ENCODE measurements at regions not wholly inside any gene's neighbourhood (a gene's known extent, or its start where the extent isn't known, plus 50 kb on each side); places are given as distances from the start of the nearest gene placed in this dataset.

- no peaks in the 10 kb centered on the region for H4K20me1 ChIP-seq (ENCODE audit: insufficient read depth, low read length)
- no peaks in the 10 kb centered on the region for H3K4me1 ChIP-seq (ENCODE audit: insufficient read depth, low read length)
- DNase-seq (ENCODE audit: insufficient read length, low spot score, missing footprints) = no peak
- H3K27me3 ChIP-seq (ENCODE audit: insufficient read depth, low read length) = no peaks in the 10 kb centered on the region
- H3K4me3 ChIP-seq (ENCODE audit: insufficient read depth, low read length) = no peak overlapping the region
- no peaks in the 10 kb centered on the region for H3K9me3 ChIP-seq (ENCODE audit: low read depth, low read length)
- no peaks in the 10 kb centered on the region for H3K79me2 ChIP-seq (ENCODE audit: insufficient read depth, low read length)
- H3K36me3 ChIP-seq (ENCODE audit: insufficient read depth, low read length) = no peaks in the 10 kb centered on the region
- no peak overlapping the region for H3K27ac ChIP-seq (ENCODE audit: low read depth, low read length)
- H3K4me2 ChIP-seq (ENCODE audit: insufficient read depth, low read length) = no peak overlapping the region
- TF ChIP-seq CTCF (IDR thresholded peaks at IDR 0.05; ENCODE audit: extremely low read depth, low read depth, low read length) = no peak
- no peak overlapping the region for H2AFZ ChIP-seq (ENCODE audit: low read length)
Measured at GRCh38 chr16:62955033-62955349, 918.8 kb upstream of the CDH8 start.

DNA sequence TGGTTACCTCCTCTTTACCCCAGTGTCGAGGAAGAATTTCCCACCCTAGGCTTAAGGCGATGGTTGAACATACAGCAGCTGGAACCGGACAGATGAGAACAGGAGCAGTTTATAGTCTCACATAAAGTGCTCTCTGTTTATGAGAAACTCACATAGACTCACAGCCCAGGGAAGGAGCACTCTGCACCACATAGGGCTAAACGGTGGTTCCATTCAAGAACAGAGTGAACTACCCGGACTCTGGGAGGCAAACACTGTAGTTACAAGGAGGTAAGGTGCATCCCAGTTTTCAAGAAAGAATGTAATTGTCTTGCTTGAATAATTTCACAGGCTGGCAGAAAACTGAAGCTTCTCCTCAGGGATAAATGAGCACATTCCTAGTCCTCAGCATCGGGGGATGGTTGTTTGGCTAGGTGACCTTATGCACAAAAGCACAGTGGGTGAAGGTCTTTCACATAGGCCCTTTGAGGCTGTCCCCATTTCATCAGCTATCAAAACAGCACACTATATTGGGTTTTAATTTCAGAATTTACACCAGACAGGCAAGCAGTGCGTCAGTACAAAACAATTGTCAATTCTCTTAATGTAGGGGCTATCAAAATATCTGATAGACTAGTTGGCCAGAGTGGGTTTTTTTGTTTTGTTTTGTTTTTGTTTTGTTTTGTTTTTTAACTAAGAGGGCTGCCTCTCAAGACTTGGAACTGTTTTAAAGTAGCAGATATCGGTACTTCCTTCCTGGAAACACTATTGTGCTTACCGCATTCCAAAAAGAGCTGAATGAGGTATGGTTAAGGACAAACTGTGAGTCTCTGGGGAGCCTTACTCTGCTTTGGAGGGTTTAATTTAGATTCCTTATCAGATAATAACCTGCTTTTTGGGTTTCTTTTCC lies 918.1 kb upstream of the CDH8 start:
- H2AFZ ChIP-seq (ENCODE audit: low read length) = no peak overlapping the region
- H3K27me3 ChIP-seq (ENCODE audit: insufficient read depth, low read length) = no peaks in the 10 kb centered on the region
- H3K4me3 ChIP-seq (ENCODE audit: insufficient read depth, low read length) = no peak overlapping the region
- H3K27ac ChIP-seq (ENCODE audit: low read depth, low read length) = no peak overlapping the region
- no peaks in the 10 kb centered on the region for H4K20me1 ChIP-seq (ENCODE audit: insufficient read depth, low read length)
- peaks cover 1% of the 10 kb centered on the region for H3K9me3 ChIP-seq (ENCODE audit: low read depth, low read length)
- no peaks in the 10 kb centered on the region for H3K79me2 ChIP-seq (ENCODE audit: insufficient read depth, low read length)
- DNase-seq (ENCODE audit: insufficient read length, low spot score, missing footprints) = no peak
- no peak for TF ChIP-seq CTCF (IDR thresholded peaks at IDR 0.05; ENCODE audit: extremely low read depth, low read depth, low read length)
- H3K4me2 ChIP-seq (ENCODE audit: insufficient read depth, low read length) = no peak overlapping the region
- H3K36me3 ChIP-seq (ENCODE audit: insufficient read depth, low read length) = no peaks in the 10 kb centered on the region
- H3K4me1 ChIP-seq (ENCODE audit: insufficient read depth, low read length) = no peaks in the 10 kb centered on the region

DNA sequence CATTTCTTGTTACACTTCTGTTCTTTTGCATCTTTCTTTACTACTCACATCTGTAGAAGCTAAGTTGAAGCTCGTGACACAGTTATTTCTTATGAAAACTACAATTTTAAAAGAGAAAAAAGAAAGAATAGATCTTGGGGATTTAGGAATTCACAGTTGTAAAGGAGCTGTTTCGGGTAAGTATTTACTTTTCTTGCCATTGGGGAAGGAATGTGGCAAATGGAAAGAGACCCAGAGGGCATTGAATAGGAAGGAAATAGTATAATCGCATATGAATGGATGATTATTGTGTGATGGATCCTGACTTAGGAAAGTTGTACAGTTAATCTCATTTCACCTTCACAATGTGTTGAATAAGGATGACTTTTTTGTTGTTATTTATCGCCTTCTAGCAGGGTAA lies 914.1 kb upstream of the CDH8 start:
- DNase-seq (ENCODE audit: insufficient read length, low spot score, missing footprints) = no peak
- Histone ChIP-seq H3K36me3 (ENCODE audit: insufficient read depth, low read length) (no peaks in the 10 kb centered on the region), H3K4me3 (ENCODE audit: insufficient read depth, low read length) (no peak overlapping the region), H3K27me3 (ENCODE audit: insufficient read depth, low read length) (no peaks in the 10 kb centered on the region), H3K4me2 (ENCODE audit: insufficient read depth, low read length) (no peak overlapping the region), H3K9me3 (ENCODE audit: low read depth, low read length) (peaks cover 1% of the 10 kb centered on the region), H3K79me2 (ENCODE audit: insufficient read depth, low read length) (no peaks in the 10 kb centered on the region), H3K4me1 (ENCODE audit: insufficient read depth, low read length) (no peaks in the 10 kb centered on the region), H3K27ac (ENCODE audit: low read depth, low read length) (no peak overlapping the region), H2AFZ (ENCODE audit: low read length) (no peak overlapping the region), H4K20me1 (ENCODE audit: insufficient read depth, low read length) (no peaks in the 10 kb centered on the region)
- no peak for TF ChIP-seq CTCF (IDR thresholded peaks at IDR 0.05; ENCODE audit: extremely low read depth, low read depth, low read length)

- no peak overlapping the region for H3K4me3 ChIP-seq (ENCODE audit: insufficient read depth, low read length)
- no peak overlapping the region for H3K4me2 ChIP-seq (ENCODE audit: insufficient read depth, low read length)
- no peak overlapping the region for H2AFZ ChIP-seq (ENCODE audit: low read length)
- H3K27me3 ChIP-seq (ENCODE audit: insufficient read depth, low read length) = no peaks in the 10 kb centered on the region
- TF ChIP-seq CTCF (IDR thresholded peaks at IDR 0.05; ENCODE audit: extremely low read depth, low read depth, low read length) = no peak
- no peaks in the 10 kb centered on the region for H3K9me3 ChIP-seq (ENCODE audit: low read depth, low read length)
- H3K27ac ChIP-seq (ENCODE audit: low read depth, low read length) = no peak overlapping the region
- no peak for DNase-seq (ENCODE audit: insufficient read length, low spot score, missing footprints)
- no peaks in the 10 kb centered on the region for H3K4me1 ChIP-seq (ENCODE audit: insufficient read depth, low read length)
- no peaks in the 10 kb centered on the region for H3K79me2 ChIP-seq (ENCODE audit: insufficient read depth, low read length)
- H3K36me3 ChIP-seq (ENCODE audit: insufficient read depth, low read length) = no peaks in the 10 kb centered on the region
- no peaks in the 10 kb centered on the region for H4K20me1 ChIP-seq (ENCODE audit: insufficient read depth, low read length)
Measured at GRCh38 chr16:62940569-62940968, 904.3 kb upstream of the CDH8 start.

All from osteoblast (primary cell).